GM04503 (cell line): ENCODE measurements at regions not wholly inside any gene's neighbourhood (a gene's known extent, or its start where the extent isn't known, plus 50 kb on each side); places are given as distances from the start of the nearest gene placed in this dataset.

Experiments used
- DNase-seq: peaks from one replicate; pipeline ENCODE4 v3.0.0-alpha.2; 2012; ENCODE audit warnings: low read depth

DNA sequence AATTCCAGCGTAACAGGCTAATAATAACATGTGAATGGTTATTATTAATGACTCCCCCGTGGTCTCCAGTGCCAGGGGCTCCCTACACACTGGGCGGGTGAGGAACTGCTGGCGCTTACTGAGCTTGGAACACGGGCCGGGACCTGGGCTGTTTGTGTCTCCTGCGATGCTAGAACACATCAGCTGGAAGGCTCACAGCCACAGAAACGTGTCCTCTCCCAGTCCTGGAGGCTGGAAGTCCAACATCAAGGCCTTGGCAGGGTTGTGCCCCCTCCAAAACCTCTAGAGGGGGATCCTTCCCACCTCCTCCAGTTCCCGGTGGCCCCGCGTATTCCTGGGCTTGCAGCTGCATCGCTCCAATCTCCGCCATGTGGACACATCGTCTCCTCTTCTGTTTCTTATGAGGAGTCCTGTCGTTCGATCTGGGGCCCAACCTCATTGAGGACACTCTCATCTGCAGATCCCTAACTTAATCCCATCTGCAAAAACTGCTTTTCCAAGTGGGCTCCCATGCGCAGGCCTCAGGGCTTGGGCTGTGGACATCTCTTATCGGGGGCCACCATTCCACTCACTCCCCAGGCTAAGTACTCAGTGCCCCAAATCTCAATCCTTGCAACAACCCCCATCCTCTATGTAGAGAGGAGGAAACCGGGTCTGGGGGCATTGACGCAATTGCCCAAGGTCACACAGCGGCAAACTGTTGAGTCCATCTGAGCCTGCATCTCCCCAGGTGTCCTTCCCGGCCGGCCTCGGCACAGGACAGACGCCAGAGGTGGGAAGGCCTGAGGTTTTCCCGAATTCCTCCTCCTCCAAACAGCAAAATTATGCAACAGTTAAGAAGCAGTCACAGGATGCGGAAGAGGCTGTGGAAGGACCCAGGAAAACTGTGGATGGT lies 193.9 kb downstream of the IRF8 start:
- no peak for DNase-seq

DNA sequence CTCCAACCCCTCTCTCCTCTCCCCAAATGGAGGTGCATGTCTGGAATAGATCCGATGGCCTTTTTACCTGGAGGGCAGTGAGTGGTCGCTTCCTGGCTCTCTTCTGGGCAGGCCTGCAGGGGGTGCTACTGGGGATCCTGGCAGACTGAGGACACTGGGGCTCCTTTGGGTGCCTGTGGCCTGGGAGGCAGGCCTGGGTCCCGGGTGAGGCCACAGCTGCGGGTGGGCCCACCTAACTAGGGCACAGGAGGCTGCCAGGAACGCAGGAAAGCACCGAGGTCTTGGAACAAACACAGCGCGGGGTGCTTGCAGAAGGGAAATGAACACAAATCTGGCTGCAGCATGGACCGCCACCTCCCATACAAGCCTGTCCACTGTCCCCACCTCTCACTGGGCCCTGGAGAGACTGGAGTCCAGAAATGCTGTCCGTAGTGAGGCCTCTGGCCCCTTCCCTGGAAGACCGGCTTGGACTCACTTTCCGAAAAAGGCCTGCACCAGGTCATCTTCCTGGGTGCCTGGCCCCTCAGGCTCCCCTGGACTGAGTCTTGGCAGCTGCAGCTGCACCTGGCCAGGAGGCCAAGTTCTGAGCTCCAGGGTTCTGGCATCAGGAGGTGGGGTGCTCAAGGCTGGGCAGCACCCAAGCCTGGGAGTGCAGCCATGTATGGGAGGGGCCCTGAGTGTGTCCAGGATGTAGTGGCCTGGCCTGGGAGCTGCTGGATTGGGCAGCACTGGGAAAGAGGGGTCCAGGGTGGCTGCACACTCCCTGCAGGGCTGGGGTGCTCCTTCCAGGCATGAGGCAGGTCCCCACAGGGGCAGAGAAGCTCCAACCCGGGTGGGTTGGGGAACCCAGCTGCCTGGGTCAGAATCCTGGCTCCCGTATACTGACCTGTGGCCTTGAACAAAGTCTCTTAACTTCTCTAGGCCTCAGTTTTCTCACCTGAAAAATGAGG lies 195.1 kb downstream of the IRF8 start:
- no peak for DNase-seq

DNA sequence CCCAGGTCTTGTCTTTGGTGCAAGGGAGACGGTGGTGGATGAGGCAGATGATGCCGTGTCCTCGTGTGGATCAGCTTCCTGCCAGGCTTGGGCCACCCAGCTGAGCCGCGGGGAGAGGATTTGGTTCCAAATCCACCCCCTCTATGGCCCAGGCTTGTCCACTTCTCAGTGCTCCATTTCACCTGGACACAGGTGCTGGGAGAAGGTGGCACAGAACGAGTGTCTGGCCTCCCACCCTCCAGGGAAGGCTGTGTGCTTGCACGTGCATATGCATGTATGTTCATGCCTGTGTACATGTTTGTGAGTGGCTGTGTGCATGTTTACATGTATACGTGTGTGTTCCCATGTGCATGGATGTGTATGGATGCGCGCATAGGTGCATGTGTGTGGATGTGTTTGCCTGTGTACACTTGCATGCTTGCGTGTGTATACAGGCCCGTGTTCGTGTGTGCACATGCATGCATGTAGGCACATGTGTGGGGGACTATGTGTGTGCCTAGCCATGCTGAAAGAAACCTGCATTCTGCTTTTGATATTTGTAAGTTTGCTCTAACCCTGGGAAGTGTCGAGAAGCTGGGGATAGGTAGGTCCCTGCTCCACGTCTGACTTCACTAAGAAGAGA lies 196.3 kb downstream of the IRF8 start:
- no peak for DNase-seq

DNA sequence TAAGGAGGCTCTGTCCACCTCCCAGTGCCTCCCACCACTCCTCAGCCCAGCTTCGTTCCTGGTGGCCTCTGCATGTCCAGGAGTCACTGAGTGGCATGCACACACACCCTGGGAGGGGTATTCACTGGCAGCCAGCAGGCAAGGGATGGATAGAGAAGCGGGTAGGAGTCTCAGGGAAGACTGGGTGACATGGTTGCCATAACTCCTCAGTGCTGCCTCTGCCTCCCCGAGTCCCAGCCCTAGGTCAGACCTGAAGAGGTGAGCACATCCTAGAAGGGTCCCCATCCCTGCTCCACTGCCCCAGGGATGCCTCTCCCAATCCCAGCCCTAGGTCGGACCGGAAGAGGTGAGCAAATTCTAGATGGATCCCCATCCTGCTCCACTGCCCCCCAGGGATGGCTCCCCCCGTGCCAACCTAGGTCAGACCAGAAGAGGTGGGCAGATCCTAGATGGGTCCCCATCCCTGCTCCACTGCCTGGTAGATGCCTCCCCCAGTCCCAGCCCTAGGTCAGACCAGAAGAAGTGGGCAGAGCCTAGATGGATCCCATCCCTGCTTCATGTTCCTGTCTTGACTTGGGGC lies 197.0 kb downstream of the IRF8 start:
- no peak for DNase-seq

GRCh38 chr16:86096850-86097249 lies 197.9 kb downstream of the IRF8 start:
- no peak for DNase-seq

- no peak for DNase-seq
These were observed 200.4 kb downstream of the IRF8 start for GRCh38 chr16:86099326-86099725.

GRCh38 chr16:86100205-86101136 lies 201.5 kb downstream of the IRF8 start:
- DNase-seq, result no peak

DNA sequence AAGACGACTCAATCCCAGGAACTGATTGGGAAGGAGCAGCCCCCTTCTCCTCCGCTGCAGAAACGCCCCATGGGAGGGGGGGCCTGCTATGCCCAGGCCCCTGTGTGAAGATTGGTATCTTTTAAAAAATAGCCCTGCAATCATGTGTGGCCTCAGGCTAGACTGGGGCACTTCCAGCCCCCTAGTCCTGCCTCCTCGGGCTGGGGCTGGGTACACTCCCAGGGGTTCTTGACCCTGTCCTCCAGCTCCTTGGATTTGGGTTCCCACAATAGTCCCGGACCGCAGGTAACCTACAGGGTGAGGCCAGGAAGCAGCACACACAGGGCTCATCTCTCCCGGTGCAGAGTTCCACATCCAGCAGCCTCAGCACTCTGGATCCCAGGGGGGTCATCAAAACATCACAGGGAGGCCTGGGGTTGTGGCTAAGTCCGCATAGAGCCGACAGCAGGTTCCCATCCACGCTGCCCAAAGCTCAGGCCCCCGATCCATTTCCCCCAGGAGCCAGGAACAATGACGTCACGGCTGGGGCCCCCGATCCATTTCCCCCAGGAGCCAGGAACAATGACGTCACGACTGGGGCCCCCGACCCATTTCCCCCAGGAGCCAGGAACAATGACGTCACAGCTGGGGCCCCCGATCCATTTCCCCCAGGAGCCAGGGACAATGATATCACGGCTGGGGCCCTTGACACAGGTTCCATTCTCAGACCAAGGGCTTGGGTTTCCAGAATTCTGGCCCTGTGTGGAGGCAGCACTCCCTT lies 202.4 kb downstream of the IRF8 start:
- no peak for DNase-seq

- DNase-seq, result no peak
These were observed 202.9 kb downstream of the IRF8 start for GRCh38 chr16:86101897-86102157.

DNA sequence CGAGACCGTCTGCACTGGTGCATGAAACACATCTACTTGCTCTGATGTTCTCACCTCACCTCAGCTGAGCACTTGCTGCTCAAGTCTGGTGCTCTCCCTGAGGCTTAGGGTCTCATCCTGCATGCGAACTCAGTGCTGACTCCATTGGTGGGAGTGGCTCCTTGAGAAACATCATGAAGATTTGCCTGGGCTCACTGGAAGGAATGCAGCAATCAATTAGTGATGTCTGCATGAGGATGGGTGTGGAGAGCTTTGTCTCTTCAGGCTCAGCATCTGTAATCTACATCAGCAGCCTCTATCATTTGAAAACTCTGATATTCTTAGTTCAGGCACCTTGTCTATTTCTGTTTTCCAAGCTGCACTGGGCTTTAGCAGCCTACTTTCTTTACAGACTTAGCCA lies 204.4 kb downstream of the IRF8 start:
- DNase-seq, result no peak

- DNase-seq, result no peak
These were observed 205.6 kb downstream of the IRF8 start for GRCh38 chr16:86104537-86105048.

DNA sequence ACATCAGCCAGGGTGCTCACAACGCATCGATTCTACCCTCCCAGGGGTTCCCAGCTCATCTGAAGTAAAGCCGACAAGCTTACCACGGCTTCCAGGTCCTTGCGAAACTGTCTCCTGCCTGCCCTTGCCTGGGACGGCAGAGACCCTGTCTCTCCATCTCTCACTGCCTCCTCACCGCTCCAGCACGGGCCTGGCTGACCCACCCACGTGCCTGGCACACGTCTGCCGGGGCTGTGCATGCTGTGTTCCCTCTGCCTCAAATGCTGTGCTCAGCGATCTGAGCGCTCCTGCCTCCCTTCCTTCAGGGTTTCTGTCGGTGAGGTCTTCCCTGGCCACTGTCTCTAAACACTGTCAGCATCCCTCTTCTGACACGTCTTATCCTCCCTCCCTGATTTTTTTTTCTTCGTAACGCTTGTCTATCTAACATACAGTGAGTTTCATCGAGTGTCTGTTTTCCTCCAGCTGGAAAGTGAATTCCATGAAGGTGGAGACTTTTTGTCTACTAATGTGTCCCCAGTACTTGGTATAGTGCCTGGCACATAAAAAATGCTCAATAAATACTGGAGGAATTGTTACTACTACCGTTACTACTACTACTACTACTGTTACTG lies 208.4 kb downstream of the IRF8 start:
- DNase-seq, result no peak

- no peak for DNase-seq
These were observed 209.1 kb downstream of the IRF8 start for GRCh38 chr16:86108062-86108461.

DNA sequence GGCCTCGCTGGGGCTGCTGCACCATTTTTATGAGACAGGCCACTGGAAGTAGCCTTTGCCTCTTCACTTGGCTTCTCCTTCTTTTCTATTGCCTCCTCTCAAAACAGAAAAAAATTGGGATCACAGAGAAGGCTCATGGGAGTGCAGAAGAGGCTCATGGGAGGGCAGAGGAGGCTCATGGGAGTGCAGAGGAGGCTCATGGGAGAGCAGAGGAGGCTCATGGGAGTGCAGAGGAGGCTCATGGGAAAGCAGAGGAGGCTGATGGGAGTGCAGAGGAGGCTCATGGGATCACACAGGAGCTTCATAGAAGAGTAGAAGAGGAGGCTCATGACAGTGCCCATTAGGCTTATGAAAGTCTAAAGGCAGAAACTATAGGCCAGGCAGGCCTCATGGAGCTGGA lies 211.2 kb downstream of the IRF8 start:
- no peak for DNase-seq

- DNase-seq, result no peak
These were observed 211.8 kb downstream of the IRF8 start for GRCh38 chr16:86110726-86111125.

GRCh38 chr16:86112178-86112577 lies 213.2 kb downstream of the IRF8 start:
- no peak for DNase-seq

- no peak for DNase-seq
These were observed 218.3 kb downstream of the IRF8 start for GRCh38 chr16:86117235-86117634.

DNA sequence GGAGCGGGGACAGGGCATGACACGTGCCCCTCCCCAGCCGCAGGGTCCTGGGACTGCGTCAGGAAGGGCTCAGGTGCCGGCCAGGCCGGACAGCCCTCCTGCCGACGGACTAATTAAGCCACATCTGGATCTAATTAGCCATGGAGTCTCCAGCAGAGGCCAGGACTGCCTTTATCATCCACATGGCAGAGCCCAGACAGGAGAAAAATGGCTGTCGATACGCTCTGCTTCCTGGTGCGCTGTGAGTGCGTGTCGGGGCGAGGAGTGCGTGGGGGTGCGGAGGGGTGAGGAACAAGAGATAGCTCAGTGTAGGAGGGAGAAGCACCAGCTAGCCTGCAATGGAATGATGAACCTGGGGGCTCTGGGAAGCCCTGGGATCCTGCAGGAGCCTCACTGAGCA lies 218.8 kb downstream of the IRF8 start:
- DNase-seq, result no peak

GRCh38 chr16:86118467-86119307 lies 219.7 kb downstream of the IRF8 start:
- no peak for DNase-seq
